ENCODE measurements at regions not wholly inside any gene's neighbourhood (a gene's known extent, or its start where the extent isn't known, plus 50 kb on each side); places are given as distances from the start of the nearest gene placed in this dataset.
"Not testable (repeated sequence)": the region's sequence is repeated elsewhere in the genome, so short reads cannot be mapped to it uniquely, and the experiment has no call there.

DNA sequence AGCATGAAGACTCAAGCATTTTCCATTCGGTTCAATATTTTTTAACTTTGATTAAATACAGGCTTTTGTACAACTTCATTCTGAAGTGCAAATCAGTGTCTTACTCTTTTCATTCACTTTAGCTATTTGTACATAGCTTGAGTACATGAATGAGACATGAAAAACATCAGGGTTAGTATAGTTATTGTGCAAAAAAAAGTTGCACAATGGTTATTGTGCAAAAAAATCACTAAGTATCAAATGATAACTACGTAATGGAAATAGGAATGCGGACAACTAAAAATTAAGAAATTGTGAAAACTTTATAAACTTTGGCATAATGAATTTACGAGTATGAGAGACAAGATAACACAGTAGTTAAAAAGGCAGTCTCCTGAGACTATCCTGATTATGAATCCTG, 442.9 kb downstream of the ARL4A start:
- H3K4me3 ChIP-seq (replicated peaks; ENCODE audit: insufficient read depth, low read length): no peak overlapping the region
- no peak for DNase-seq (ENCODE audit: low read depth in 1 of 2, low spot score in 1 of 2)
- no peak for TF ChIP-seq POLR2AphosphoS5 (IDR thresholded peaks at IDR 0.05; ENCODE audit: low read depth)
- TF ChIP-seq, protein P1, sequence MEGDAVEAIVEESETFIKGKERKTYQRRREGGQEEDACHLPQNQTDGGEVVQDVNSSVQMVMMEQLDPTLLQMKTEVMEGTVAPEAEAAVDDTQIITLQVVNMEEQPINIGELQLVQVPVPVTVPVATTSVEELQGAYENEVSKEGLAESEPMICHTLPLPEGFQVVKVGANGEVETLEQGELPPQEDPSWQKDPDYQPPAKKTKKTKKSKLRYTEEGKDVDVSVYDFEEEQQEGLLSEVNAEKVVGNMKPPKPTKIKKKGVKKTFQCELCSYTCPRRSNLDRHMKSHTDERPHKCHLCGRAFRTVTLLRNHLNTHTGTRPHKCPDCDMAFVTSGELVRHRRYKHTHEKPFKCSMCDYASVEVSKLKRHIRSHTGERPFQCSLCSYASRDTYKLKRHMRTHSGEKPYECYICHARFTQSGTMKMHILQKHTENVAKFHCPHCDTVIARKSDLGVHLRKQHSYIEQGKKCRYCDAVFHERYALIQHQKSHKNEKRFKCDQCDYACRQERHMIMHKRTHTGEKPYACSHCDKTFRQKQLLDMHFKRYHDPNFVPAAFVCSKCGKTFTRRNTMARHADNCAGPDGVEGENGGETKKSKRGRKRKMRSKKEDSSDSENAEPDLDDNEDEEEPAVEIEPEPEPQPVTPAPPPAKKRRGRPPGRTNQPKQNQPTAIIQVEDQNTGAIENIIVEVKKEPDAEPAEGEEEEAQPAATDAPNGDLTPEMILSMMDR (IDR thresholded peaks at IDR 0.05; ENCODE audit: insufficient read depth, low read length): no peak
- TF ChIP-seq, protein P2, sequence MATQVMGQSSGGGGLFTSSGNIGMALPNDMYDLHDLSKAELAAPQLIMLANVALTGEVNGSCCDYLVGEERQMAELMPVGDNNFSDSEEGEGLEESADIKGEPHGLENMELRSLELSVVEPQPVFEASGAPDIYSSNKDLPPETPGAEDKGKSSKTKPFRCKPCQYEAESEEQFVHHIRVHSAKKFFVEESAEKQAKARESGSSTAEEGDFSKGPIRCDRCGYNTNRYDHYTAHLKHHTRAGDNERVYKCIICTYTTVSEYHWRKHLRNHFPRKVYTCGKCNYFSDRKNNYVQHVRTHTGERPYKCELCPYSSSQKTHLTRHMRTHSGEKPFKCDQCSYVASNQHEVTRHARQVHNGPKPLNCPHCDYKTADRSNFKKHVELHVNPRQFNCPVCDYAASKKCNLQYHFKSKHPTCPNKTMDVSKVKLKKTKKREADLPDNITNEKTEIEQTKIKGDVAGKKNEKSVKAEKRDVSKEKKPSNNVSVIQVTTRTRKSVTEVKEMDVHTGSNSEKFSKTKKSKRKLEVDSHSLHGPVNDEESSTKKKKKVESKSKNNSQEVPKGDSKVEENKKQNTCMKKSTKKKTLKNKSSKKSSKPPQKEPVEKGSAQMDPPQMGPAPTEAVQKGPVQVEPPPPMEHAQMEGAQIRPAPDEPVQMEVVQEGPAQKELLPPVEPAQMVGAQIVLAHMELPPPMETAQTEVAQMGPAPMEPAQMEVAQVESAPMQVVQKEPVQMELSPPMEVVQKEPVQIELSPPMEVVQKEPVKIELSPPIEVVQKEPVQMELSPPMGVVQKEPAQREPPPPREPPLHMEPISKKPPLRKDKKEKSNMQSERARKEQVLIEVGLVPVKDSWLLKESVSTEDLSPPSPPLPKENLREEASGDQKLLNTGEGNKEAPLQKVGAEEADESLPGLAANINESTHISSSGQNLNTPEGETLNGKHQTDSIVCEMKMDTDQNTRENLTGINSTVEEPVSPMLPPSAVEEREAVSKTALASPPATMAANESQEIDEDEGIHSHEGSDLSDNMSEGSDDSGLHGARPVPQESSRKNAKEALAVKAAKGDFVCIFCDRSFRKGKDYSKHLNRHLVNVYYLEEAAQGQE (IDR thresholded peaks at IDR 0.05; ENCODE audit: insufficient replicate concordance, low read depth): no peak
- TF ChIP-seq GABPA (IDR thresholded peaks at IDR 0.05; ENCODE audit: low read depth): no peak
- no peak for TF ChIP-seq SPI1 (IDR thresholded peaks at IDR 0.05; ENCODE audit: borderline replicate concordance, low read depth)
- H3K27ac ChIP-seq (replicated peaks): no peak overlapping the region
- no peaks in the 10 kb centered on the region for H3K27me3 ChIP-seq (ENCODE audit: insufficient read depth, poor library complexity, severe bottlenecking)

DNA sequence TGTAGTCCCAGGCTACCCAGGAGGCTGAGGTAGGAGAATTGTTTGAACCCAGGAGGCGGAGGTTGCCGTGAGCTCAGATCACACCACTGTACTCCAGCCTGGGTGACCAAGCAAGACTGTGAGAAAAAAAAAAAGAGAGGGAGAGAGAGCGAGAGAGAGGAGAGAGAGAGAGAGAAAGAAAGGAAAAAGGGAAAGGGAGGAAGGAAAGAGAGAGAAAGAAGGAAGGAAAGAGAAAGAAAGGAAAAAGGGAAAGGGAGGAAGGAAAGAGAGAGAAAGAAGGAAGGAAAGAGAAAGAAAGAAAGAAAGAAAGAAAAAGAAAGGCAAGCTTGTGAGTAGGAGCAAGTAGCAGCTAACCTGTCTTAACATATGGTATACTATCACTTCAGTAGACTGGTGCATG, 443.5 kb downstream of the ARL4A start:
- not testable (repeated sequence) for H3K27ac ChIP-seq (replicated peaks); DNase-seq (ENCODE audit: low read depth in 1 of 2, low spot score in 1 of 2); H3K27me3 ChIP-seq (ENCODE audit: insufficient read depth, poor library complexity, severe bottlenecking); H3K4me3 ChIP-seq (replicated peaks; ENCODE audit: insufficient read depth, low read length)

DNA sequence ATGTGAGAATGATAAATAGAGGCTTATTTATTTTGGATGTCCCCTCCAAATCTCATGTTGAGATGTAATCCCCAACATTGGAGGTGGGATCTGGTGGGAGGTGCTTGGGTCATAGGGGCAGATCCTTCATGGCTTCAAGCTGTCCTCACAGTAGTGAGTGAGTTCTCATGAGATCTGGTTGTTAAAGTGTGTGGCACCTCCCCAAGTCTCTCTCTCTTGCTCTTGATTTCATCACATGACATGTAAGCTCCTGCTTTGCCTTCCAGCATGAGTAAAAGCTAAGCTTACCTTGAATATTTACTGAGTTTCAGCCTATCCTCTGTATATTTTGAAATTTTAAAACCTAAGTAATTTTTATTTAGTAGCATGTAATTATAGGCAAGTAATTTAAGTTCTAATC, 444.9 kb downstream of the ARL4A start:
- DNase-seq (ENCODE audit: low read depth in 1 of 2, low spot score in 1 of 2): no peak
- Histone ChIP-seq H3K4me3 (replicated peaks; ENCODE audit: insufficient read depth, low read length) (no peak overlapping the region), H3K27ac (replicated peaks) (no peak overlapping the region), H3K27me3 (ENCODE audit: insufficient read depth, poor library complexity, severe bottlenecking) (no peaks in the 10 kb centered on the region)
- TF ChIP-seq GABPA (IDR thresholded peaks at IDR 0.05; ENCODE audit: low read depth) (no peak), POLR2AphosphoS5 (IDR thresholded peaks at IDR 0.05; ENCODE audit: low read depth) (no peak), SPI1 (IDR thresholded peaks at IDR 0.05; ENCODE audit: borderline replicate concordance, low read depth) (no peak)
- TF ChIP-seq, protein P1 (IDR thresholded peaks at IDR 0.05; ENCODE audit: insufficient read depth, low read length): no peak
- TF ChIP-seq, protein P2 (IDR thresholded peaks at IDR 0.05; ENCODE audit: insufficient replicate concordance, low read depth): no peak

DNA sequence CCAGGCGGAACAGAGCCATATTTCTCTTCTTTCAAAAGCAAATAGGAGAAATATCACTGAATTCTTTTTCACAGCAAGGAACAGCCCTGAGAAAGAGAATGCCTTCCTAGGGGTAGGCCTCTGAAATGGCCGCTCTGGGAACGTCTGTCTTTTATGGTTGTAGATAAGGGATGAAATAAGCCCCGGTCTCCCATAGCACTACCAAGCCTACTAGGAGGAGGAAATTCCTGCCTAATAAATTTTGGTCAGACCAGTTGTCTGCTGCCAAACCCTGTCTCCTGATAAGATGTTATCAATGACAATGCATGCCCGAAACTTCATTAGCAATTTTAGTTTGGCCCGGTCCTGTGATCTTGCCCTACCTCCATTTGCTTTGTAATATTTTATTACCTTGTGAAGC, 448.9 kb downstream of the ARL4A start:
- not testable (repeated sequence) for H3K4me3 ChIP-seq (replicated peaks; ENCODE audit: insufficient read depth, low read length); H3K27ac ChIP-seq (replicated peaks); DNase-seq (ENCODE audit: low read depth in 1 of 2, low spot score in 1 of 2); H3K27me3 ChIP-seq (ENCODE audit: insufficient read depth, poor library complexity, severe bottlenecking)

DNA sequence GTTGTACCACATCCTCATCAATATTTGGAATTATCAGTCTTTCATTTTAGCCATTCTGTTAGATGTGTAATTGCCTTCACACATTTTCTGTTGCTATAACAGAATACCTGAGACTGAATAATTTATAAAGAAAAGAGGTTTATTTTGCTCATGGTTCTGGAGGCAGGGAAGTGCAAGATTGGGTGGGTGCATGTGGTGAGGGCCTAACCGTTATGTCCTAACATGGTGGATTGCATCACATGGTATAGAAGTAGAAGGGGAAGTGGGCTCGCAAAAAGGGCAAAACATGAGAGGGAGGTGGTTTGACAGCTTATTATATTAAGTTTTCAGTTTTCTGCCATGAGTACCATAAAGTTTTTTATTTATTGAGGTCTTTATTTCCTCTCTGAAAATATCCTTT, 452.0 kb downstream of the ARL4A start:
- TF ChIP-seq SPI1 (IDR thresholded peaks at IDR 0.05; ENCODE audit: borderline replicate concordance, low read depth): peak; percentile 71; the same call in 1 of the 2 replicates
- TF ChIP-seq, protein P2 (IDR thresholded peaks at IDR 0.05; ENCODE audit: insufficient replicate concordance, low read depth): no peak
- TF ChIP-seq POLR2AphosphoS5 (IDR thresholded peaks at IDR 0.05; ENCODE audit: low read depth): peak; percentile 40; the same call in 1 of the 2 replicates
- TF ChIP-seq GABPA (IDR thresholded peaks at IDR 0.05; ENCODE audit: low read depth): no peak
- Histone ChIP-seq H3K27ac (replicated peaks) (peak overlapping the region; percentile 14), H3K4me3 (replicated peaks; ENCODE audit: insufficient read depth, low read length) (no peak overlapping the region), H3K27me3 (ENCODE audit: insufficient read depth, poor library complexity, severe bottlenecking) (no peaks in the 10 kb centered on the region)
- peak; percentile 15 to 65 for DNase-seq (ENCODE audit: low read depth in 1 of 2, low spot score in 1 of 2)
